Calu3 (cell line): ENCODE measurements at regions not wholly inside any gene's neighbourhood (a gene's known extent, or its start where the extent isn't known, plus 50 kb on each side); places are given as distances from the start of the nearest gene placed in this dataset.

Experiments
- BruUV-seq: library from RNA; stranded (reverse); fragments of 400-500 nt; replicated peaks from 2 replicates; lab custom pipeline; 2021; lab: Mats Ljungman, UMichigan
- CTCF ChIA-PET: fragments of 300-600 bp; sonication (Branson Sonifier 250); formaldehyde crosslinking; loops from one replicate; lab custom pipeline; 2022; ENCODE audit warnings: antibody characterized with exemption; lab: Charles Lee
- DNase-seq: peaks from one replicate; pipeline ENCODE4 v3.0.0; 2022
- H3K27ac Mint-ChIP-seq: one replicate; pipeline ENCODE4 v1.8.0; 2022; ENCODE audit warnings: mixed read lengths; ENCODE audit not compliant: unreplicated experiment
- H3K27me3 Mint-ChIP-seq: one replicate; pipeline ENCODE4 v1.8.0; 2022; ENCODE audit warnings: mixed read lengths; ENCODE audit not compliant: unreplicated experiment
- H3K36me3 Mint-ChIP-seq: one replicate; pipeline ENCODE4 v1.8.0; 2022; ENCODE audit warnings: mild to moderate bottlenecking, moderate library complexity, mixed read lengths; ENCODE audit not compliant: insufficient read depth, unreplicated experiment
- H3K4me1 Mint-ChIP-seq: one replicate; pipeline ENCODE4 v1.8.0; 2022; ENCODE audit warnings: mild to moderate bottlenecking, low read depth, mixed read lengths; ENCODE audit not compliant: unreplicated experiment
- H3K4me3 Mint-ChIP-seq: one replicate; pipeline ENCODE4 v1.8.0; 2022; ENCODE audit warnings: mild to moderate bottlenecking, low read depth, moderate library complexity, mixed read lengths; ENCODE audit not compliant: unreplicated experiment
- H3K9me3 Mint-ChIP-seq: one replicate; pipeline ENCODE4 v1.8.0; 2022; ENCODE audit warnings: low read depth, mixed read lengths; ENCODE audit not compliant: unreplicated experiment
- intact Hi-C: fragments of 100-400 bp; cut with micrococcal nuclease; formaldehyde crosslinking; loops from one replicate; pipeline ENCODE4 v1.10.0; 2022; ENCODE audit not compliant: unreplicated experiment
- TF ChIP-seq, protein P1 (sequence below): fragments of 200-600 bp; IDR thresholded peaks from one replicate; pipeline ENCODE4 v1.8.0; 2022; ENCODE audit warnings: antibody characterized with exemption; ENCODE audit not compliant: unreplicated experiment

DNA sequence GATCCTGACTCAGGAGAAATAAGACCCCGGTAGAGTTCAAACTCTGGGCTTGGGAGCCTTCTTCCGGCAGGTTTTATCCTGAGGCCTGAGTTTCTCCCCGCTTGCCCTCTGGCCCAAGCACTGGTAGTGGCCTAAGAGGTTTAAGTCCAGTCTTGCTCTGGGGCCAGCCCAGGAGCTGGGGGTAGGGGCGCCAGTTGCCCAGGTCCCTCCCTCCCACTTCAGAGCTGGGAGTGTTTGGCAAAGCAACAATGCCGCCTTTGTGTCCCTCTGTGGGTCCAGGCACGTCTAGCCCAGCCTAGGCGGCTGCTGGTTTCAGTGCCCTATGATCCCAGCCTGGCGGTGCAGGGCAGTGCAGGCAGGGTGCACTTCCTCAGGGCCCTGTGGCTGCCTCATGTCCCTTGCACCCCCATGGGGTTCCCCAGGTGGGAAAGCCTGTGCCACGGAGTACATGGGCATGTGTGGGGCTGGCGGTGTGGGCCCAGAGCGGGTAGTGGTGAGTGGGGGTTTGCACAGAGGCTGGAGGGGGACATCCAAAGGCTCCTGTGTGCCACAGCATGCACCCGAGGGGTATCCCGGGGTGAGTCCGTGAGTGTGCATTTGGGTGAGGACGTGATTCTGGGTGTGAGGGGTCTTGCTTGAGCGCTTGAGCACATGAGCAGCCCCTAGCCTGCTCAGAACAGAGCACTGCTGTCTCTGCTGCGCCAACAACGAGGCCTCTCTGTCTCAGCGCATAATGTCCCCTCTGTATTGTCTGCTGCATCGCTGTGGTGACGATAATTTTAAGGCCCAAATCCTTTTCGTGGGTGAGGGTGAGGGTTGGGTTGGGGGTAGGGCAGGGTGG lies 61.7 kb upstream of the PSD2 start:
- DNase-seq, result peak; percentile 89
- intact Hi-C loops, result no loop called here
- no TSS peak for BruUV-seq
- Mint-ChIP-seq H3K9me3 (no peaks in the 10 kb centered on the region), H3K27me3 (no peaks in the 10 kb centered on the region), H3K4me3 (peak overlapping the region; percentile 56), H3K4me1 (peaks cover 18% of the 10 kb centered on the region), H3K27ac (peak overlapping the region; percentile 81), H3K36me3 (peaks cover 5% of the 10 kb centered on the region)
- TF ChIP-seq, protein P1, sequence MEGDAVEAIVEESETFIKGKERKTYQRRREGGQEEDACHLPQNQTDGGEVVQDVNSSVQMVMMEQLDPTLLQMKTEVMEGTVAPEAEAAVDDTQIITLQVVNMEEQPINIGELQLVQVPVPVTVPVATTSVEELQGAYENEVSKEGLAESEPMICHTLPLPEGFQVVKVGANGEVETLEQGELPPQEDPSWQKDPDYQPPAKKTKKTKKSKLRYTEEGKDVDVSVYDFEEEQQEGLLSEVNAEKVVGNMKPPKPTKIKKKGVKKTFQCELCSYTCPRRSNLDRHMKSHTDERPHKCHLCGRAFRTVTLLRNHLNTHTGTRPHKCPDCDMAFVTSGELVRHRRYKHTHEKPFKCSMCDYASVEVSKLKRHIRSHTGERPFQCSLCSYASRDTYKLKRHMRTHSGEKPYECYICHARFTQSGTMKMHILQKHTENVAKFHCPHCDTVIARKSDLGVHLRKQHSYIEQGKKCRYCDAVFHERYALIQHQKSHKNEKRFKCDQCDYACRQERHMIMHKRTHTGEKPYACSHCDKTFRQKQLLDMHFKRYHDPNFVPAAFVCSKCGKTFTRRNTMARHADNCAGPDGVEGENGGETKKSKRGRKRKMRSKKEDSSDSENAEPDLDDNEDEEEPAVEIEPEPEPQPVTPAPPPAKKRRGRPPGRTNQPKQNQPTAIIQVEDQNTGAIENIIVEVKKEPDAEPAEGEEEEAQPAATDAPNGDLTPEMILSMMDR, result no peak
- CTCF ChIA-PET, result interaction anchor here (0.5 to 1.0 kb wide), 3 partner anchors 8 to 237 kb away, joined by 3 read pairs; no protein-coding TSS in a partner anchor

GRCh38 chr5:139734539-139734916 lies 61.1 kb upstream of the PSD2 start:
- H3K4me3 Mint-ChIP-seq, result no peak overlapping the region

DNA sequence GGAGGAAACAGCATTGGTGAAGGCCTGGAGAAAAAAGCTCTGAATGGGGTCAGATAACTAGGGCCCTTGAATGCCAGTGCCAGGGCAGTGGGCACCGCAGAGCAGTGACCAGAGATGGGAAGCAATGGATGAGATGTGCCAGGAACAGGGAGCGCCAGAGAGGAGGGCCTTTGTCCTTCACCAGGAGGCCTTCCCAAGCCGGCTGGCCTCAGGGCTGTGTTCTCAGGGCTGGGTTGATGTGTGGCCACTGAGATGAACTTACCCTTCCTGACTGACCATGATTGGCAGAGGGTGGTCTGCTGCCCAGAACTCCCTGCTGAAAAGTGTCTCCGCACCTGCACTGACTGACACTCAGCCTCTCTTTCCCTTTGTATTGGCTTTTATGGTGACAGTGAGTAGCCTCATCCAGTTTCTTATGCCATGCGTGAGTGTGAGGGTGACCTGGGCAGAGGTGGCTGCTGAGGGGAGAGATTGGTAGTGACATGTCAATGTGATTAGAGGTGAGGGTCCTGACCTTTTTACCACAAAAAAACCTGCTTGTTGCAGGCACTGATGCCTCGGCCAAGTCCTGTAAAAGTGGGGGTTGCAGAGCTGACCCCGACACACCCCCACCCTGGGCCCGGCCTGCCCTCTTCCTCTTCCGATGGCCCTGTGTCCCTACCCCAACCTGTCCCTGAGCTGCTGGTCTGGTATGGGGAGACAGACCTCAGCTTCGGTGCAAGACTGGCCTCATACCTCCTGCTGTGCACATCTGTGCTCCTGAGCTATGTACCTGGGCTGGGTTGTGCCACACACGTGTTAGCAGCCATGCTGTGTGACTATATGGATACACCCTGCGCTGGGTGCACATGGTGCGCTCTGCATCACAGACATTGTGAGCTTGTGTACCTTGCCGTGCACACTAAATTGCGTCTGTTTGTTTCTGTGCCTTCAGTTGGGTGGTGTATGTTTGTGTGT lies 57.1 kb upstream of the PSD2 start:
- Mint-ChIP-seq H3K4me3 (no peak overlapping the region), H3K4me1 (peaks cover 13% of the 10 kb centered on the region), H3K27me3 (no peaks in the 10 kb centered on the region), H3K27ac (no peak overlapping the region), H3K9me3 (no peaks in the 10 kb centered on the region), H3K36me3 (peaks cover 5% of the 10 kb centered on the region)
- TF ChIP-seq, protein P1, result no peak
- no peak for DNase-seq
- CTCF ChIA-PET, result interaction anchor here (0.6 kb wide), 1 partner anchor 25 kb away, joined by 4 read pairs; no protein-coding TSS in a partner anchor
- no TSS peak for BruUV-seq
- intact Hi-C loops, result no loop called here

More at GRCh38 chr5:139734539-139734916, 61.1 kb upstream of the PSD2 start:
- intact Hi-C loops, result no loop called here
- no peaks in the 10 kb centered on the region for H3K9me3 Mint-ChIP-seq
- CTCF ChIA-PET, result no interaction called here
- TF ChIP-seq, protein P1, result no peak
- H3K36me3 Mint-ChIP-seq, result peaks cover 5% of the 10 kb centered on the region
- peaks cover 18% of the 10 kb centered on the region for H3K4me1 Mint-ChIP-seq
- H3K27me3 Mint-ChIP-seq, result no peaks in the 10 kb centered on the region
- BruUV-seq, result no TSS peak
- no peak for DNase-seq
- H3K27ac Mint-ChIP-seq, result no peak overlapping the region

DNA sequence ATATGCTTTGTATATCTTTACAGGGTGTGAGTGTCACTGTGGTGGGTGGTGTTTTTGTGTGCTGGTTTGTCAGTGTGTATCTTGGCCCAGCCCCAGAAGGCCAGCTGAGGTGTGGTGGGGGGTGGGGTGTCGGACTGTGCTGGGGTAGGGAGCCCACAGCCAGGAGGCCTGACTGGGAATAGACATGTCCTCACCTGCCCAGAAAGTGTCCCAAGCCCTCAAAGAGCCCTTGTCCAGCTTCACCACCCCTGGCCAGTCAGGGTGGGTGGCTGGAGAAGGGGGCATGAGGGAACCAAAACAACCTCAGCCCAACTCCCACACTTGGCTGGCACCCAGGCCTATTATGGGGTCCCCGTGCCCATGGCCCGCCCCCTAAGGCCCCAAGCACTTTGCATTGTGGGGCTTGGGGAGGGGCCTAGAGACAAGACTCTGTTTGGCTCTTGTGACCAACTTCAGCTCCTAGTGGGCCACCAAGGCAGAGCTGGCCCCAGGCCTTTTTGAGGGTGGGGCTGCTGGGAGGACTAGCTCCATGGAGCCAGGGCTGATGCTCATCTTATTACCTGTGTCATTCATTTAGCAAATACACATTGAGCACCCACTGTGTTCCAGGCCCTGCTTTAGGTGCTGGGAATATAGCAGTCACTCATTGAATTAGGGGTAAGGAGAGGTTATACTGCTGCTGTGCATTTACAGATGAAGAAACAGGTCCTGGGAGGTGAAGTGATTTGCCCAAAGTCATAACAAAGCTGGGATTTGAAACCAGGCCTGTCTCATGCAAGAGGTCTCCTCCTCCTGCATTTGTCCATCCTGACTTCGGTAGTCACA lies 56.2 kb upstream of the PSD2 start:
- no peak for DNase-seq
- Mint-ChIP-seq H3K27me3 (no peaks in the 10 kb centered on the region), H3K4me3 (no peak overlapping the region), H3K36me3 (no peaks in the 10 kb centered on the region), H3K9me3 (no peaks in the 10 kb centered on the region), H3K4me1 (peaks cover 4% of the 10 kb centered on the region), H3K27ac (no peak overlapping the region)
- TF ChIP-seq, protein P1, result no peak
- BruUV-seq, result no TSS peak
- CTCF ChIA-PET, result interaction anchor here (0.6 kb wide), 1 partner anchor 25 kb away, joined by 4 read pairs; no protein-coding TSS in a partner anchor
- intact Hi-C loops, result no loop called here
